Keratinocyte (primary cell): ENCODE measurements at regions not wholly inside any gene's neighbourhood (a gene's known extent, or its start where the extent isn't known, plus 50 kb on each side); places are given as distances from the start of the nearest gene placed in this dataset.

Source experiments
- DNase-seq: peaks from one replicate; pipeline ENCODE4 v3.0.0-alpha.2; 2011; ENCODE audit warnings: low read depth, missing footprints, low spot score
- FAIRE-seq: peaks from 2 replicates; lab custom pipeline; 2011; peaks lifted over from hg19 to GRCh38; lab: Jason Lieb, UNC
- H2AFZ ChIP-seq: 2 replicates; pipeline ENCODE4 v1.6.0; 2012; ENCODE audit warnings: low read length, control low read depth, inconsistent platforms; ENCODE audit not compliant: control insufficient read depth
- H3K27ac ChIP-seq: 2 replicates; pipeline ENCODE4 v1.5.1; 2011; ENCODE audit warnings: low read length; ENCODE audit not compliant: control insufficient read depth, insufficient read depth
- H3K27me3 ChIP-seq: 3 replicates; pipeline ENCODE4 v1.6.0; 2011; ENCODE audit warnings: low read length; ENCODE audit not compliant: control insufficient read depth, insufficient read depth; ENCODE audit errors: extremely low read depth
- H3K36me3 ChIP-seq, 2 experiments: 2 replicates in 1 of 2; 3 replicates in 1 of 2; pipeline ENCODE4 v1.5.1; 2011; ENCODE audit warnings: low read length in 2 of 2, mild to moderate bottlenecking in 1 of 2; ENCODE audit not compliant: control insufficient read depth in 2 of 2, insufficient read depth in 2 of 2; ENCODE audit errors: extremely low read depth in 1 of 2
- H3K4me1 ChIP-seq: 3 replicates; pipeline ENCODE4 v1.5.1; 2011; ENCODE audit warnings: low read length; ENCODE audit not compliant: control insufficient read depth, insufficient read depth; ENCODE audit errors: extremely low read depth
- H3K4me2 ChIP-seq: 3 replicates; pipeline ENCODE4 v1.6.0; 2011; ENCODE audit warnings: low read depth, low read length; ENCODE audit not compliant: control insufficient read depth, insufficient read depth; ENCODE audit errors: extremely low read depth
- H3K4me3 ChIP-seq, 3 experiments: fragments of 200-600 bp in 1 of 3; sonication (generic) in 1 of 3; 2 replicates in 2 of 3; 3 replicates in 1 of 3; pipeline ENCODE4 v1.5.1; 2011 to 2016; ENCODE audit warnings: low read length in 3 of 3, mild to moderate bottlenecking in 3 of 3, control low read depth in 2 of 3, inconsistent platforms in 1 of 3, low read depth in 1 of 3, mixed read lengths in 1 of 3, mixed run types in 1 of 3, moderate library complexity in 1 of 3; ENCODE audit not compliant: control insufficient read depth in 2 of 3, insufficient read depth in 2 of 3; ENCODE audit errors: extremely low read depth in 1 of 3
- H3K79me2 ChIP-seq: 2 replicates; pipeline ENCODE4 v1.6.0; 2012; ENCODE audit warnings: low read length; ENCODE audit not compliant: control insufficient read depth, insufficient read depth
- H3K9ac ChIP-seq: 3 replicates; pipeline ENCODE4 v1.6.0; 2011; ENCODE audit warnings: low read length; ENCODE audit not compliant: control insufficient read depth, insufficient read depth; ENCODE audit errors: extremely low read depth
- H3K9me1 ChIP-seq: 3 replicates; pipeline ENCODE4 v1.6.0; 2011; ENCODE audit warnings: low read length; ENCODE audit not compliant: control insufficient read depth, insufficient read depth; ENCODE audit errors: extremely low read depth
- H3K9me3 ChIP-seq: 2 replicates; pipeline ENCODE4 v1.5.1; 2012; ENCODE audit warnings: low read depth, low read length; ENCODE audit not compliant: control insufficient read depth
- H4K20me1 ChIP-seq: 3 replicates; pipeline ENCODE4 v1.6.0; 2011; ENCODE audit warnings: low read length; ENCODE audit not compliant: control insufficient read depth, insufficient read depth; ENCODE audit errors: extremely low read depth
- CTCF ChIP-seq, 3 experiments: IDR thresholded peaks in 1 of 3; conservative IDR thresholded peaks in 1 of 3; optimal IDR thresholded peaks in 1 of 3; 2 replicates in 2 of 3; 3 replicates in 1 of 3; pipeline versions ENCODE3 to v1.5.1; 2011; ENCODE audit warnings: low read length in 3 of 3, mild to moderate bottlenecking in 3 of 3, moderate library complexity in 2 of 3, control low read depth in 1 of 3, inconsistent platforms in 1 of 3; ENCODE audit not compliant: insufficient read depth in 2 of 3; ENCODE audit errors: extremely low read depth in 1 of 3
- EZH2 ChIP-seq: IDR thresholded peaks from one replicate; pipeline ENCODE4 v1.6.1; 2012; ENCODE audit warnings: inconsistent platforms, mild to moderate bottlenecking, low read length, moderate library complexity
- dilution Hi-C: fragments of 300-500 bp; cut with MboI; formaldehyde crosslinking; loops from one replicate; pipeline ENCODE4 v1.7.0; 2020; ENCODE audit warnings: low sequenced_read_pairs; ENCODE audit not compliant: extremely low pct_ligation_motif_present

- H3K9ac ChIP-seq, result no peak overlapping the region
- no peak overlapping the region for H3K4me3 ChIP-seq
- H3K36me3 ChIP-seq, result no peaks in the 10 kb centered on the region
- dilution Hi-C loops, result no loop called here
- TF ChIP-seq EZH2, result no peak
- TF ChIP-seq CTCF (optimal IDR thresholded peaks at IDR 0.05 in 1 of 3, IDR thresholded peaks at IDR 0.05 in 1 of 3, conservative IDR thresholded peaks at IDR 0.05 in 1 of 3; ENCODE audit: extremely low read depth in 1 of 3, insufficient read depth in 2 of 3, low read length in 3 of 3), result no peak
- H3K4me1 ChIP-seq, result no peaks in the 10 kb centered on the region
- no peaks in the 10 kb centered on the region for H3K9me1 ChIP-seq
- H3K27me3 ChIP-seq, result no peaks in the 10 kb centered on the region
- no peak overlapping the region for H3K4me2 ChIP-seq
- no peaks in the 10 kb centered on the region for H4K20me1 ChIP-seq
- no peak for FAIRE-seq
- no peaks in the 10 kb centered on the region for H3K9me3 ChIP-seq
- H3K27ac ChIP-seq, result no peak overlapping the region
- DNase-seq, result no peak
- H2AFZ ChIP-seq, result no peak overlapping the region
- H3K79me2 ChIP-seq, result no peaks in the 10 kb centered on the region
Observed at GRCh38 chrX:26908218-26908617, 554.9 kb downstream of the PPP4R3C start.

GRCh38 chrX:26889574-26889973, 573.6 kb downstream of the PPP4R3C start:
- FAIRE-seq (no peak), DNase-seq (no peak)
- no peaks in the 10 kb centered on the region for H3K4me1 ChIP-seq
- H3K79me2 ChIP-seq, result no peaks in the 10 kb centered on the region
- no peak overlapping the region for H3K4me3 ChIP-seq
- no peak overlapping the region for H3K9ac ChIP-seq
- no peak overlapping the region for H3K27ac ChIP-seq
- no peaks in the 10 kb centered on the region for H3K36me3 ChIP-seq
- H2AFZ ChIP-seq, result no peak overlapping the region
- no peak overlapping the region for H3K4me2 ChIP-seq
- no peak for TF ChIP-seq EZH2
- no peak for TF ChIP-seq CTCF (optimal IDR thresholded peaks at IDR 0.05 in 1 of 3, IDR thresholded peaks at IDR 0.05 in 1 of 3, conservative IDR thresholded peaks at IDR 0.05 in 1 of 3; ENCODE audit: extremely low read depth in 1 of 3, insufficient read depth in 2 of 3, low read length in 3 of 3)
- H3K9me1 ChIP-seq, result no peaks in the 10 kb centered on the region
- H3K27me3 ChIP-seq, result no peaks in the 10 kb centered on the region
- peaks cover 5% of the 10 kb centered on the region for H3K9me3 ChIP-seq
- dilution Hi-C loops, result no loop called here
- no peaks in the 10 kb centered on the region for H4K20me1 ChIP-seq
